Ovary (tissue), 3 donors: ENCODE measurements at regions not wholly inside any gene's neighbourhood (a gene's known extent, or its start where the extent isn't known, plus 50 kb on each side); places are given as distances from the start of the nearest gene placed in this dataset.

ENCODE experiments used
- EP300 ChIP-seq: sonication (generic); formaldehyde crosslinking; IDR thresholded peaks from one replicate; pipeline ENCODE4 v1.6.1; 2017; ENCODE audit warnings: antibody characterized with exemption
- POLR2A ChIP-seq: fragments of 450-650 bp; IDR thresholded peaks from one replicate; pipeline ENCODE4 v1.6.1; 2017; ENCODE audit warnings: antibody characterized with exemption, mild to moderate bottlenecking, moderate library complexity
- TF ChIP-seq, protein P1 (sequence below), 3 donors: fragments of 450-650 bp in 2 of 3; fragments of 200-600 bp in 1 of 3; IDR thresholded peaks; one replicate each; pipeline versions ENCODE4 v1.5.1 to v1.8.0; 2016 to 2022; ENCODE audit warnings: antibody characterized with exemption in 3 of 3, mild to moderate bottlenecking in 1 of 3
- donor health status: DM: no; HTN: no; CAD: no.

DNA sequence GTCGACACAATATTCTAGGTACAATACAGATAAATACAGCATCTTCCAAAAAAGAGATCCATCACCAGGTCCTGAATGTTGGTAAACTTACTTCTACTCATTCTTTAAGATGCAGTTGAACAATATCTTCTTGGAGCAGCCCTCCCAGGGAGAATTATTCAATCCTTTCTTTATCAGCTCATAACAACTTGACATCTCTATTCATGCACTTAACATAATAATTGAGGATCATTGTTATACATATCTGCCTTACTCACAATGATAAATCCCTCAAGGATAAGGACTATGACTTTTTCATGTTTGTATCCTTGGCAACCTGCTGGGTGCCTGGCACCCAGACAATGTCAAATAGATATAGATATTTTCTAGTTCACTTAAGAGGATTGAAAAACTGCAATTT lies 219.5 kb downstream of the POU4F1 start:
- TF ChIP-seq, protein P1, sequence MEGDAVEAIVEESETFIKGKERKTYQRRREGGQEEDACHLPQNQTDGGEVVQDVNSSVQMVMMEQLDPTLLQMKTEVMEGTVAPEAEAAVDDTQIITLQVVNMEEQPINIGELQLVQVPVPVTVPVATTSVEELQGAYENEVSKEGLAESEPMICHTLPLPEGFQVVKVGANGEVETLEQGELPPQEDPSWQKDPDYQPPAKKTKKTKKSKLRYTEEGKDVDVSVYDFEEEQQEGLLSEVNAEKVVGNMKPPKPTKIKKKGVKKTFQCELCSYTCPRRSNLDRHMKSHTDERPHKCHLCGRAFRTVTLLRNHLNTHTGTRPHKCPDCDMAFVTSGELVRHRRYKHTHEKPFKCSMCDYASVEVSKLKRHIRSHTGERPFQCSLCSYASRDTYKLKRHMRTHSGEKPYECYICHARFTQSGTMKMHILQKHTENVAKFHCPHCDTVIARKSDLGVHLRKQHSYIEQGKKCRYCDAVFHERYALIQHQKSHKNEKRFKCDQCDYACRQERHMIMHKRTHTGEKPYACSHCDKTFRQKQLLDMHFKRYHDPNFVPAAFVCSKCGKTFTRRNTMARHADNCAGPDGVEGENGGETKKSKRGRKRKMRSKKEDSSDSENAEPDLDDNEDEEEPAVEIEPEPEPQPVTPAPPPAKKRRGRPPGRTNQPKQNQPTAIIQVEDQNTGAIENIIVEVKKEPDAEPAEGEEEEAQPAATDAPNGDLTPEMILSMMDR (IDR thresholded peaks at IDR 0.05): no peak
- TF ChIP-seq POLR2A: no peak
- TF ChIP-seq EP300: no peak
